Progenitor cell of endocrine pancreas (in vitro differentiated cells): ENCODE measurements at regions not wholly inside any gene's neighbourhood (a gene's known extent, or its start where the extent isn't known, plus 50 kb on each side); places are given as distances from the start of the nearest gene placed in this dataset.

Experiments used
- DNase-seq: peaks from one replicate; pipeline ENCODE4 v3.0.0; 2021; ENCODE audit warnings: low spot score; ENCODE audit not compliant: unreplicated experiment
- H3K27ac Mint-ChIP-seq: 2 replicates; pipeline ENCODE4 v1.8.0; 2021; ENCODE audit warnings: mild to moderate bottlenecking, moderate library complexity, mixed read lengths
- H3K27me3 Mint-ChIP-seq: 2 replicates; pipeline ENCODE4 v1.8.0; 2021; ENCODE audit warnings: mixed read lengths
- H3K36me3 Mint-ChIP-seq: 2 replicates; pipeline ENCODE4 v1.8.0; 2022; ENCODE audit warnings: mixed read lengths; ENCODE audit not compliant: insufficient read depth
- H3K4me1 Mint-ChIP-seq: 2 replicates; pipeline ENCODE4 v1.8.0; 2021; ENCODE audit warnings: low read depth, mixed read lengths
- H3K4me3 Mint-ChIP-seq: 2 replicates; pipeline ENCODE4 v1.8.0; 2021; ENCODE audit warnings: low read depth, mild to moderate bottlenecking, moderate library complexity, mixed read lengths
- H3K9me3 Mint-ChIP-seq: 2 replicates; pipeline ENCODE4 v1.8.0; 2021; ENCODE audit warnings: low read depth, mixed read lengths
- TF ChIP-seq, protein P1 (sequence below): fragments of 200-600 bp; sonication (generic); IDR thresholded peaks from one replicate; pipeline ENCODE4 v1.5.0; 2021; ENCODE audit warnings: antibody characterized with exemption, mild to moderate bottlenecking; ENCODE audit not compliant: unreplicated experiment

GRCh38 chr2:238971318-238972145, 123.6 kb downstream of the TWIST2 start:
- TF ChIP-seq, protein P1, sequence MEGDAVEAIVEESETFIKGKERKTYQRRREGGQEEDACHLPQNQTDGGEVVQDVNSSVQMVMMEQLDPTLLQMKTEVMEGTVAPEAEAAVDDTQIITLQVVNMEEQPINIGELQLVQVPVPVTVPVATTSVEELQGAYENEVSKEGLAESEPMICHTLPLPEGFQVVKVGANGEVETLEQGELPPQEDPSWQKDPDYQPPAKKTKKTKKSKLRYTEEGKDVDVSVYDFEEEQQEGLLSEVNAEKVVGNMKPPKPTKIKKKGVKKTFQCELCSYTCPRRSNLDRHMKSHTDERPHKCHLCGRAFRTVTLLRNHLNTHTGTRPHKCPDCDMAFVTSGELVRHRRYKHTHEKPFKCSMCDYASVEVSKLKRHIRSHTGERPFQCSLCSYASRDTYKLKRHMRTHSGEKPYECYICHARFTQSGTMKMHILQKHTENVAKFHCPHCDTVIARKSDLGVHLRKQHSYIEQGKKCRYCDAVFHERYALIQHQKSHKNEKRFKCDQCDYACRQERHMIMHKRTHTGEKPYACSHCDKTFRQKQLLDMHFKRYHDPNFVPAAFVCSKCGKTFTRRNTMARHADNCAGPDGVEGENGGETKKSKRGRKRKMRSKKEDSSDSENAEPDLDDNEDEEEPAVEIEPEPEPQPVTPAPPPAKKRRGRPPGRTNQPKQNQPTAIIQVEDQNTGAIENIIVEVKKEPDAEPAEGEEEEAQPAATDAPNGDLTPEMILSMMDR = no peak
- Mint-ChIP-seq H3K27me3 (peaks cover 22% of the 10 kb centered on the region), H3K4me3 (no peak overlapping the region), H3K4me1 (peaks cover 2% of the 10 kb centered on the region), H3K36me3 (no peaks in the 10 kb centered on the region), H3K27ac (no peak overlapping the region), H3K9me3 (peaks cover 8% of the 10 kb centered on the region)
- DNase-seq = no peak

DNA sequence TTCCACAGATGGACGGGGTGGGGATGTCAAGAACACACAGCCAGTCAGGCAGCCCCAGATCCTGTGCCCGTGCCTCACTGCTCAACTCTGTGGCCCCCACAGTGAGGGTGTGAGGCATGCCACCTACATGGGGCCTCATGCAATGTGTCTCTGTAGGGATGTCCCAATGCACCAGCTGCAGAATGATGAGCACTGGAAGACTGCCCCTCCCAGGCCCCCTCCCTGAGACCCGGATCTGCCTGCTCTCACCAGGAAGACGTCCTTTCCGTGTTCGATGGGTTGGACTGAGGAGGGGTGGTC, 124.2 kb downstream of the TWIST2 start:
- Mint-ChIP-seq H3K27me3 (peaks cover 20% of the 10 kb centered on the region), H3K4me1 (peaks cover 2% of the 10 kb centered on the region), H3K9me3 (peaks cover 12% of the 10 kb centered on the region)

GRCh38 chr2:238973038-238973739, 125.3 kb downstream of the TWIST2 start:
- Mint-ChIP-seq H3K4me3 (no peak overlapping the region), H3K27ac (no peak overlapping the region), H3K9me3 (peaks cover 12% of the 10 kb centered on the region), H3K36me3 (no peaks in the 10 kb centered on the region), H3K4me1 (peaks cover 2% of the 10 kb centered on the region), H3K27me3 (peaks cover 12% of the 10 kb centered on the region)
- TF ChIP-seq, protein P1 = no peak
- DNase-seq = no peak

More for the DNA sequence above, 124.2 kb downstream of the TWIST2 start:
- Mint-ChIP-seq H3K36me3 (no peaks in the 10 kb centered on the region), H3K27ac (no peak overlapping the region), H3K4me3 (no peak overlapping the region)
- TF ChIP-seq, protein P1 = no peak
- no peak for DNase-seq

DNA sequence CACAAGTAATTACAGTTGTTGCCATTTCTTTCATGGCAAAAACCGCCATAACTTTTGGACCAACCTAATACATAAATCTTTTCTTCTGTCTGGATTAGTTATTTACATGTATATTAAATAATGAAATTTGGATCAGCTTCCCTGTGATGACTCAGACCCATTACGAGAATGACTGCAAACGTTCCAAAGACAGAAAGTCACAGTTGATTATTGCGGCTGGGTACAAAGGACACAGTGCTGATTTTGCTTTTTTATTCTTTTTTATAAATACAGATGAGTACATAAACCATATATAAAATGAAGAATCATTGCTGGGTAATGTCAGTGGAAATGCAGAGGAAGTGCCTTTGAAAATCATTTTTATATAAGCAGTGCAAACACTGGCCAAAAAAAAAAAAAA, 126.2 kb downstream of the TWIST2 start:
- H3K9me3 Mint-ChIP-seq = peaks cover 12% of the 10 kb centered on the region
- no peak overlapping the region for H3K27ac Mint-ChIP-seq
- peaks cover 12% of the 10 kb centered on the region for H3K27me3 Mint-ChIP-seq
- DNase-seq = no peak
- H3K4me3 Mint-ChIP-seq = no peak overlapping the region
- TF ChIP-seq, protein P1 = no peak
- H3K4me1 Mint-ChIP-seq = peaks cover 2% of the 10 kb centered on the region
- no peaks in the 10 kb centered on the region for H3K36me3 Mint-ChIP-seq

GRCh38 chr2:238974501-238975166, 126.7 kb downstream of the TWIST2 start:
- Mint-ChIP-seq H3K36me3 (no peaks in the 10 kb centered on the region), H3K27me3 (peaks cover 6% of the 10 kb centered on the region), H3K4me3 (no peak overlapping the region), H3K4me1 (peaks cover 2% of the 10 kb centered on the region), H3K27ac (no peak overlapping the region), H3K9me3 (peaks cover 12% of the 10 kb centered on the region)
- no peak for DNase-seq
- TF ChIP-seq, protein P1 = no peak
